Transverse colon (tissue), 4 donors: ENCODE measurements at regions not wholly inside any gene's neighbourhood (a gene's known extent, or its start where the extent isn't known, plus 50 kb on each side); places are given as distances from the start of the nearest gene placed in this dataset.
"Not testable (repeated sequence)": the region's sequence is repeated elsewhere in the genome, so short reads cannot be mapped to it uniquely, and the experiment has no call there.

Source experiments
- DNase-seq: peaks from one replicate; pipeline ENCODE4 v3.0.0-alpha.2; 2019
- H3K27ac ChIP-seq, 4 donors: fragments of 200-600 bp; sonication (generic); 2 replicates each; pipeline ENCODE4 v1.5.1; 2016 to 2018; ENCODE audit warnings: inconsistent platforms in 4 of 4
- H3K27me3 ChIP-seq: fragments of 200-600 bp; sonication (generic); 2 replicates; pipeline ENCODE4 v1.5.1; 2017; ENCODE audit warnings: inconsistent platforms
- H3K36me3 ChIP-seq, 4 donors: fragments of 200-600 bp; sonication (generic); 2 replicates each; pipeline ENCODE4 v1.5.1; 2017 to 2019; ENCODE audit warnings: inconsistent platforms in 4 of 4
- H3K4me1 ChIP-seq, 4 donors: fragments of 200-600 bp; sonication (generic); 2 replicates each; pipeline ENCODE4 v1.5.1; 2017 to 2020; ENCODE audit warnings: inconsistent platforms in 4 of 4
- H3K4me3 ChIP-seq, 4 donors: fragments of 200-600 bp; sonication (generic); 1 replicate in 1 of 4; 2 replicates in 3 of 4; pipeline versions ENCODE4 v1.5.1 to v1.6.1; 2017 to 2019; ENCODE audit warnings: inconsistent platforms in 4 of 4
- H3K9me3 ChIP-seq, 2 donors: fragments of 200-600 bp; sonication (generic); 2 replicates each; pipeline ENCODE4 v1.5.1; 2017 to 2019; ENCODE audit warnings: inconsistent platforms in 2 of 2
- WGBS, 2 donors: methylation state at CpG; one replicate each; pipeline ENCODE4 v1.1.5; 2018; ENCODE audit warnings: low coverage in 1 of 2; 5-methylcytosine and 5-hydroxymethylcytosine counted together
- in situ Hi-C, 4 donors: fragments of 200-750 bp; cut with MboI; loops; one replicate each; pipeline versions ENCODE4 v1.15.0 to v1.15.1; 2017; ENCODE audit warnings: low sequenced_read_pairs in 3 of 4, low pct_ligation_motif_present in 1 of 4, low pct_unique_long_range_greater_than_20kb in 1 of 4
- intact Hi-C: fragments of 100-400 bp; cut with DNase I; formaldehyde crosslinking; loops from one replicate; pipeline ENCODE4 v1.15.1; 2023; ENCODE audit warnings: low total_unique reads
- small RNA-seq, 4 donors: library from RNA; depleted of rRNA; stranded (forward); fragments of <200 nt; gene quantifications; one replicate each; pipeline ENCODE3, GENCODE V24; 2016

DNA sequence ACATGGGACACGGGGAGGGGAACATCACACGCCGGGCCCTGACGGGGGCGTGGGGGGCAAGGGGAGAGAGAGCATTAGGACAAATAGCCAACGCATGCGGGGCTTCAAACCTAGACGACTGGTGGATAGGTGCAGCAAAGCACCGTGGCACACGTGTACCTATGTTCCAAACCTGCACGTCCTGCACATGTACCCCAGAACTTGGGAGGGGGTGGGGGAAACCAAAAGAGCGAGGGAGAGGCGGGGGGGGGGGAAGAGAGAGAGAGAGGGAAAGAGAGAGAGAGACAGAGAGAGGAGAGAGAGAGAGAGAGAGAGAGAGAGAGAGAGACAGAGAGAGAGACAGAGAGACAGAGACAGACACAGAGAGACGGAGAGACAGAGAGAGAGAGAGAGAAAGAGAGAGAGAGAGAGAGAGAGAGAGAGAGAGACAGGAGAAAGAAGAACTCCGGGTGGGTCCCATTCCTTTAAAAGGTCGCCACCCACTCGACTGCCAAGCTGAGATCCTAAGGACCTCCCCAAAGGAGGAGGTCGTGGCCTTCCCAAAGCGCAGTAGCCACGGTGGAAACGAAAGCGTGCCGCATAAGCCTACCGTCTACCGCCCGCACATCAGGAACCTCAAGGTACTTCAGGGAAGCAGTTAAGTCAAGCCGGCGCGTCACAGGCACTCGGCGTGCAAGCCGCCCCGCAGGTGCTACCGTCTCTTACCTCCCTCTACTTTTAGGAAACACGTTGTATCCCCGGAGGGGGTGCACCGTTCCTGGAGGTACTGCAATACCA lies 65.7 kb upstream of the RNU2-1 start:
- no CpG with 5 or more reads among the region's 37 CpGs for WGBS, 2 donors
- H3K27me3 ChIP-seq, H3K27ac ChIP-seq, H3K4me3 ChIP-seq, H3K4me1 ChIP-seq, intact Hi-C loops, DNase-seq, H3K9me3 ChIP-seq, H3K36me3 ChIP-seq: not testable (repeated sequence)
- in situ Hi-C loops = loop anchor here in 1 of 4 donors (25.0 kb wide), 2 partner anchors 87 to 462 kb away; partner anchors contain the start of genes AOC2, PSME3 and TMEM106A

DNA sequence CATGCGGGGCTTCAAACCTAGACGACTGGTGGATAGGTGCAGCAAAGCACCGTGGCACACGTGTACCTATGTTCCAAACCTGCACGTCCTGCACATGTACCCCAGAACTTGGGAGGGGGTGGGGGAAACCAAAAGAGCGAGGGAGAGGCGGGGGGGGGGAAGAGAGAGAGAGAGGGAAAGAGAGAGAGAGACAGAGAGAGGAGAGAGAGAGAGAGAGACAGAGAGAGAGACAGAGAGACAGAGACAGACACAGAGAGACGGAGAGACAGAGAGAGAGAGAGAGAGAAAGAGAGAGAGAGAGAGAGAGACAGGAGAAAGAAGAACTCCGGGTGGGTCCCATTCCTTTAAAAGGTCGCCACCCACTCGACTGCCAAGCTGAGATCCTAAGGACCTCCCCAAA lies 55.9 kb upstream of the RNU2-1 start:
- no CpG with 5 or more reads among the region's 11 CpGs for WGBS, 2 donors
- H3K27ac ChIP-seq, intact Hi-C loops, H3K36me3 ChIP-seq, H3K27me3 ChIP-seq, H3K9me3 ChIP-seq, DNase-seq, H3K4me1 ChIP-seq, H3K4me3 ChIP-seq, in situ Hi-C loops: not testable (repeated sequence)

DNA sequence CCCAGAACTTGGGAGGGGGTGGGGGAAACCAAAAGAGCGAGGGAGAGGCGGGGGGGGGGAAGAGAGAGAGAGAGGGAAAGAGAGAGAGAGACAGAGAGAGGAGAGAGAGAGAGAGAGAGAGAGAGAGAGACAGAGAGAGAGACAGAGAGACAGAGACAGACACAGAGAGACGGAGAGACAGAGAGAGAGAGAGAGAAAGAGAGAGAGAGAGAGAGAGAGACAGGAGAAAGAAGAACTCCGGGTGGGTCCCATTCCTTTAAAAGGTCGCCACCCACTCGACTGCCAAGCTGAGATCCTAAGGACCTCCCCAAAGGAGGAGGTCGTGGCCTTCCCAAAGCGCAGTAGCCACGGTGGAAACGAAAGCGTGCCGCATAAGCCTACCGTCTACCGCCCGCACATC lies 49.8 kb upstream of the RNU2-1 start:
- WGBS, 2 donors = no CpG with 5 or more reads among the region's 15 CpGs
- H3K27me3 ChIP-seq, H3K27ac ChIP-seq, H3K4me1 ChIP-seq, intact Hi-C loops, H3K4me3 ChIP-seq, in situ Hi-C loops, H3K9me3 ChIP-seq, H3K36me3 ChIP-seq, DNase-seq: not testable (repeated sequence)

Small RNA genes in the stretch of these regions (small RNA-seq; reads per million reads assigned to genes)
- 0 reads per million in 4 donors for gene RF00004
